ENCODE measurements at regions not wholly inside any gene's neighbourhood (a gene's known extent, or its start where the extent isn't known, plus 50 kb on each side); places are given as distances from the start of the nearest gene placed in this dataset.

DNA sequence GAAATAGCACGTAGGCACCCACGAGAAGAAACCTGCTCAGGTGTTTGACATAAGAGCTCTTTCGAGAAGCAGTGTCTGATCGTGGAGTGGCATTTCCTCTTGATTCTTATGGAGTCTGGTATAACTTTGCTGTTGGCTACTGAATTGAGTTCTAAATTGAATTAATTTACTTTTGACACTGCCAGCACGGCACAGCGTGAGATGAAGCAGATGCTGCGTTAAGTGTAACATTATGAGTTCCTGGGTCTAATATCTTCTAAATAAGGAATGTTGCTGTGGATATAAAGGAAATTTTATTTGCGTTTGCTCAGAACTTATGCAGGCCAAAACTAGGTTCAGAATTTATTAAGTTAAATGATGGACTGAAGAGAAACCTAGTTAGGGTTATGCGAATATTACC is 919.9 kb downstream of the TUSC7 start:
- 58 to 60% methylated on average over 9 of the region's 9 CpGs for WGBS, 2 donors
- intact Hi-C loops (cut with DNase I; ENCODE audit: low total_unique reads): no loop called here
- no peak overlapping the region for H3K4me3 ChIP-seq (ENCODE audit: low read depth, poor library complexity, severe bottlenecking)
- no peak for TF ChIP-seq CTCF (IDR thresholded peaks at IDR 0.05)
- TF ChIP-seq POLR2A (IDR thresholded peaks at IDR 0.05): no peak
- no peak for DNase-seq (ENCODE audit: low spot score in 2 of 2)

- no peak overlapping the region for H3K4me3 ChIP-seq (ENCODE audit: low read depth, poor library complexity, severe bottlenecking)
- intact Hi-C loops (cut with DNase I; ENCODE audit: low total_unique reads): no loop called here
- DNase-seq (ENCODE audit: low spot score in 2 of 2): no peak
- TF ChIP-seq POLR2A (IDR thresholded peaks at IDR 0.05): no peak
- TF ChIP-seq CTCF (IDR thresholded peaks at IDR 0.05): no peak
These were observed 920.9 kb downstream of the TUSC7 start for GRCh38 chr3:117630469-117630868.

- no peak overlapping the region for H3K4me3 ChIP-seq (ENCODE audit: low read depth, poor library complexity, severe bottlenecking)
- WGBS, 2 donors: 44 to 76% methylated on average over 1 of the region's 1 CpG
- intact Hi-C loops (cut with DNase I; ENCODE audit: low total_unique reads): no loop called here
- no peak for DNase-seq (ENCODE audit: low spot score in 2 of 2)
- TF ChIP-seq POLR2A (IDR thresholded peaks at IDR 0.05) (no peak), CTCF (IDR thresholded peaks at IDR 0.05) (no peak)
These were observed 921.3 kb downstream of the TUSC7 start for GRCh38 chr3:117630885-117631284.

GRCh38 chr3:117631781-117632180 is 922.2 kb downstream of the TUSC7 start:
- intact Hi-C loops (cut with DNase I; ENCODE audit: low total_unique reads): no loop called here
- DNase-seq (ENCODE audit: low spot score in 2 of 2): no peak
- TF ChIP-seq CTCF (IDR thresholded peaks at IDR 0.05) (no peak), POLR2A (IDR thresholded peaks at IDR 0.05) (no peak)
- H3K4me3 ChIP-seq (ENCODE audit: low read depth, poor library complexity, severe bottlenecking): no peak overlapping the region
- WGBS, 2 donors: 61 to 75% methylated on average over 3 of the region's 3 CpGs

DNA sequence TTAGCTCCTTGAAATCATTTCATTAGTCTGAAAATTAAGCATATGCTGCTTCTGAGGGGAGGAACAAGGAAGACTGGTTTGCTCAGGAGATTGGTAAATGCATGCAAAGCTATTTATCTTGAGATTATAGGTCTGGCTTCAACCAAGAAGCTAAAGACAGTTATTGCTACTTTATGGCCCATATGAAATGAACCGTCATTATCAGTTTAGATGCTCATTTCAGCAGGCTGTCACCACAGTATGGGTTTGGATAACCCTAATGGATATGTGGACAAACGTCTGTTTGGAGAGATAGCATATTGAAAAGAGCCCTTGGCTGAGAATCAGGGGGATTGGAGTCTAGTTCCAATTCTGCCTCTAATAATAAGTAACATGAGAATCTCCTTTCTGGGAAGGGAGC is 922.6 kb downstream of the TUSC7 start:
- 68 to 79% methylated on average over 2 of the region's 2 CpGs for WGBS, 2 donors
- no peak for DNase-seq (ENCODE audit: low spot score in 2 of 2)
- H3K4me3 ChIP-seq (ENCODE audit: low read depth, poor library complexity, severe bottlenecking): no peak overlapping the region
- TF ChIP-seq POLR2A (IDR thresholded peaks at IDR 0.05) (no peak), CTCF (IDR thresholded peaks at IDR 0.05) (no peak)
- intact Hi-C loops (cut with DNase I; ENCODE audit: low total_unique reads): no loop called here

DNA sequence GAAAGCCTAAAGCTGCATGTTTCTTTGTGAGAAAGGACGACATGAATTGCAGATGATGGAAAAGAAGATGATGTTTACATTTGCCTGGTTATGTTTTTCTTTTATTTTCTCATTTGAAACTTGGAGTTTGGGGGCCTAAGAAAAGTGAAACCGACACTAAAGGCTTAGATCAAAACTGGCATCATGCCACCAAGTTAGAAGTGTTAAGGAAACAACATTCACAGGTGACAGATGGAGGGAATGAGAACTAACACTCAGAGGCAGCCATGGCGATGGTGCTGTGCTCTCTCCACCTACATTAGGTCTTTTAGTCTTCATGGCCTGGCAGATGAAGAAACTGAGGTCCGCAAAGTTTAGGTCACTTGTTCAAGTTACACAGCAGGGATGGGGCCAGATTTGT is 923.6 kb downstream of the TUSC7 start:
- no peak overlapping the region for H3K4me3 ChIP-seq (ENCODE audit: low read depth, poor library complexity, severe bottlenecking)
- TF ChIP-seq CTCF (IDR thresholded peaks at IDR 0.05) (no peak), POLR2A (IDR thresholded peaks at IDR 0.05) (no peak)
- intact Hi-C loops (cut with DNase I; ENCODE audit: low total_unique reads): no loop called here
- 68 to 73% methylated on average over 4 of the region's 4 CpGs for WGBS, 2 donors
- DNase-seq (ENCODE audit: low spot score in 2 of 2): no peak

Data from lower leg skin (tissue), 4 donors.